SK-N-SH treated with all-trans-retinoic acid at 6 μM for 48 hours (cell line): ENCODE measurements at regions not wholly inside any gene's neighbourhood (a gene's known extent, or its start where the extent isn't known, plus 50 kb on each side); places are given as distances from the start of the nearest gene placed in this dataset.

Source experiments
- PPARA ChIP-seq: fragments of 250-450 bp; sonication (Bioruptor Pico); IDR thresholded peaks from 2 replicates; pipeline ENCODE4 v1.5.0; 2020; ENCODE audit warnings: mild to moderate bottlenecking, borderline replicate concordance
- TCF4 ChIP-seq: fragments of 250-450 bp; sonication (Bioruptor Pico); IDR thresholded peaks from 2 replicates; pipeline ENCODE4 v1.8.0; 2021; ENCODE audit warnings: mild to moderate bottlenecking, moderate library complexity, borderline replicate concordance
- ZC3H10 ChIP-seq: fragments of 250-450 bp; sonication (Bioruptor Pico); IDR thresholded peaks from 2 replicates; pipeline ENCODE4 v1.5.1; 2021; ENCODE audit warnings: mild to moderate bottlenecking, moderate library complexity
- ZFP3 ChIP-seq: fragments of 250-450 bp; sonication (Bioruptor Pico); IDR thresholded peaks from 2 replicates; pipeline ENCODE4 v1.5.0; 2020; ENCODE audit warnings: mild to moderate bottlenecking, moderate library complexity

DNA sequence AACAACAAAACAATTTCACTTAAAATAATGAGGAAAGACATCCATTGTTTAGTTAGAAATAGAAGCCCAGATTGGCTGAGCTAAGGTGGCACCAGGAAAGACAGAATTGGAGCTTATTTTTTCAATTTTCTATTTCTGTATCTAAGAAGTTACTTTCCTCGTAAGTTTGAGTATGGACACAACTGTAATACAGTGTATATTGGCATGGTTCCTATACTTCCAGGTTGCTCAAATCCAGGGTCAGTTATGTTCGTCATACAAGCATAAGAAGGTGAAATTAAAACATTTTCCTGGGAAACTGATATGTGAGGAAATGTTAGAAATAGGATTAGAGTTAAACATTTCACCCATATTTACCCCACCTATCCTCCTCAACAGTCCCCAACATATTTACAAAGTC lies 170.4 kb upstream of the AGA start:
- TF ChIP-seq ZFP3, result no peak
- no peak for TF ChIP-seq PPARA (CRISPR knock-in tag)
- TF ChIP-seq TCF4 (CRISPR knock-in tag), result no peak
- no peak for TF ChIP-seq ZC3H10 (CRISPR knock-in tag)
